Endothelial cell of umbilical vein (primary cell): ENCODE measurements at regions not wholly inside any gene's neighbourhood (a gene's known extent, or its start where the extent isn't known, plus 50 kb on each side); places are given as distances from the start of the nearest gene placed in this dataset.

ENCODE experiments used
- BruUV-seq: library from RNA; stranded (reverse); fragments of 400-500 nt; replicated peaks from 2 replicates; lab custom pipeline; 2021; lab: Mats Ljungman, UMichigan
- CTCF ChIA-PET: fragments of 300-600, 350-600 bp; sonication (Branson Sonifier 250); formaldehyde crosslinking; loops from one replicate; lab custom pipeline; 2021; ENCODE audit warnings: antibody characterized with exemption, inconsistent platforms; lab: Charles Lee
- POLR2A ChIA-PET: fragments of 300-600, 350-600 bp; sonication (Branson Sonifier 250); formaldehyde crosslinking; loops from one replicate; lab custom pipeline; 2021; ENCODE audit warnings: antibody characterized with exemption, inconsistent platforms; lab: Charles Lee
- DNase-seq: peaks from one replicate; pipeline ENCODE4 v3.0.0-alpha.2; 2011; ENCODE audit warnings: low read depth, low spot score
- FAIRE-seq: peaks from 2 replicates; lab custom pipeline; 2011; peaks lifted over from hg19 to GRCh38; lab: Jason Lieb, UNC
- H2AFZ ChIP-seq: 2 replicates; pipeline ENCODE4 v1.6.0; 2012; ENCODE audit warnings: low read depth, low read length, control low read depth, inconsistent platforms
- H3K27ac ChIP-seq: 2 replicates; pipeline ENCODE4 v1.5.1; 2011; ENCODE audit warnings: low read depth, mild to moderate bottlenecking, control low read depth, low read length, moderate library complexity; ENCODE audit not compliant: insufficient read depth
- H3K27me3 ChIP-seq, 2 experiments: 2 replicates each; pipeline versions ENCODE4 v1.6.0 to v1.6.1; 2011; ENCODE audit warnings: low read length in 2 of 2, mixed read lengths in 1 of 2; ENCODE audit not compliant: control insufficient read depth in 2 of 2, insufficient read depth in 2 of 2
- H3K36me3 ChIP-seq, 2 experiments: 2 replicates in 1 of 2; 3 replicates in 1 of 2; pipeline ENCODE4 v1.5.1; 2011; ENCODE audit warnings: low read length in 2 of 2, mild to moderate bottlenecking in 1 of 2, moderate library complexity in 1 of 2; ENCODE audit not compliant: control insufficient read depth in 2 of 2, insufficient read depth in 2 of 2; ENCODE audit errors: extremely low read depth in 1 of 2
- H3K4me1 ChIP-seq: 3 replicates; pipeline ENCODE4 v1.5.1; 2011; ENCODE audit warnings: mild to moderate bottlenecking, low read length; ENCODE audit not compliant: control insufficient read depth, insufficient read depth; ENCODE audit errors: extremely low read depth
- H3K4me2 ChIP-seq: 2 replicates; pipeline ENCODE4 v1.6.1; 2011; ENCODE audit warnings: low read length, control low read depth, mixed read lengths; ENCODE audit not compliant: insufficient read depth
- H3K4me3 ChIP-seq, 3 experiments: fragments of 200-600 bp in 1 of 3; sonication (generic), shearing (Covaris generic) in 1 of 3; replicated peaks in 1 of 3; 2 replicates each; pipeline ENCODE4 v1.5.1; 2011 to 2016; ENCODE audit warnings: control low read depth in 3 of 3, low read length in 3 of 3, mild to moderate bottlenecking in 2 of 3, inconsistent platforms in 1 of 3, low read depth in 1 of 3, moderate library complexity in 1 of 3; ENCODE audit not compliant: insufficient read depth in 1 of 3
- H3K79me2 ChIP-seq: 2 replicates; pipeline ENCODE4 v1.6.0; 2012; ENCODE audit warnings: low read length, inconsistent platforms; ENCODE audit not compliant: control insufficient read depth, insufficient read depth
- H3K9ac ChIP-seq: replicated peaks from 2 replicates; pipeline ENCODE3; 2011; ENCODE audit warnings: low read length, control low read depth; ENCODE audit not compliant: insufficient read depth; ENCODE audit errors: extremely low read depth
- H3K9me1 ChIP-seq: replicated peaks from 3 replicates; pipeline ENCODE4 v1.6.0; 2011; ENCODE audit warnings: mild to moderate bottlenecking, low read length; ENCODE audit not compliant: control insufficient read depth, insufficient read depth; ENCODE audit errors: extremely low read depth
- H3K9me3 ChIP-seq: replicated peaks from 2 replicates; pipeline ENCODE4 v1.5.1; 2012; ENCODE audit warnings: low read length, inconsistent platforms; ENCODE audit not compliant: control insufficient read depth, insufficient read depth
- H4K20me1 ChIP-seq: replicated peaks from 2 replicates; pipeline ENCODE3; 2011; ENCODE audit warnings: mild to moderate bottlenecking, low read length; ENCODE audit not compliant: control insufficient read depth, insufficient read depth; ENCODE audit errors: extremely low read depth
- CTCF ChIP-seq, 2 donors: IDR thresholded peaks; 1 replicate in 1 of 2; 2 replicates in 1 of 2; pipeline ENCODE4 v1.5.1; 2011; ENCODE audit warnings: low read length in 2 of 2, mild to moderate bottlenecking in 2 of 2, moderate library complexity in 2 of 2, control low read depth in 1 of 2, inconsistent platforms in 1 of 2, low read depth in 1 of 2; ENCODE audit not compliant: insufficient read depth in 1 of 2; ENCODE audit errors: extremely low read depth in 1 of 2
- EZH2 ChIP-seq: IDR thresholded peaks from 2 replicates; pipeline ENCODE4 v1.6.1; 2012; ENCODE audit warnings: borderline replicate concordance, low read depth, mild to moderate bottlenecking, moderate library complexity, low read length, inconsistent platforms; ENCODE audit not compliant: severe bottlenecking
- FOS ChIP-seq: IDR thresholded peaks from 2 replicates; pipeline ENCODE4 v1.6.1; 2011; ENCODE audit warnings: mild to moderate bottlenecking, low read length, moderate library complexity, borderline replicate concordance; ENCODE audit not compliant: insufficient read depth
- GATA2 ChIP-seq: IDR thresholded peaks from 2 replicates; pipeline ENCODE4 v1.7.0; 2011; ENCODE audit warnings: low read depth, mild to moderate bottlenecking, moderate library complexity, mixed read lengths, low read length; ENCODE audit not compliant: insufficient read length, insufficient read depth
- JUN ChIP-seq: IDR thresholded peaks from 2 replicates; pipeline ENCODE4 v1.6.1; 2011; ENCODE audit warnings: borderline replicate concordance, low read depth; ENCODE audit not compliant: insufficient read length, insufficient read depth
- MYC ChIP-seq: IDR thresholded peaks from one replicate; pipeline ENCODE4 v1.6.1; 2011; ENCODE audit warnings: mild to moderate bottlenecking, low read depth, low read length
- POLR2A ChIP-seq: IDR thresholded peaks from 2 replicates; pipeline ENCODE4 v1.6.1; 2012; ENCODE audit warnings: low read depth, mild to moderate bottlenecking, control low read depth, low read length
- POLR2AphosphoS5 ChIP-seq: IDR thresholded peaks from 2 replicates; pipeline ENCODE4 v1.6.1; 2012; ENCODE audit warnings: low read depth, mild to moderate bottlenecking, control low read depth, low read length, moderate library complexity; ENCODE audit not compliant: insufficient read depth
- dilution Hi-C: fragments of 300-500 bp; cut with MboI; formaldehyde crosslinking; loops from one replicate; pipeline ENCODE4 v1.15.0; 2019; ENCODE audit warnings: low sequenced_read_pairs; ENCODE audit not compliant: extremely low pct_ligation_motif_present
- intact Hi-C: fragments of 100-400 bp; cut with micrococcal nuclease; formaldehyde crosslinking; loops from one replicate; pipeline ENCODE4 v1.10.0; 2022
- TF ChIP-seq, protein P1 (sequence below): IDR thresholded peaks from 2 replicates; pipeline ENCODE4 v1.6.1; 2011; ENCODE audit not compliant: insufficient read depth, insufficient read length

- no peaks in the 10 kb centered on the region for H3K9me1 ChIP-seq
- DNase-seq (no peak), FAIRE-seq (no peak)
- H3K4me2 ChIP-seq, result no peak overlapping the region
- H4K20me1 ChIP-seq, result no peaks in the 10 kb centered on the region
- intact Hi-C loops, result loop anchor here (10.0 kb wide), 1 partner anchor 113 kb away; no protein-coding TSS in a partner anchor
- no peaks in the 10 kb centered on the region for H3K27me3 ChIP-seq
- ChIA-PET CTCF (no interaction called here), POLR2A (no interaction called here)
- H3K79me2 ChIP-seq, result no peaks in the 10 kb centered on the region
- H3K36me3 ChIP-seq, result no peaks in the 10 kb centered on the region
- no TSS peak for BruUV-seq
- no peak overlapping the region for H3K4me3 ChIP-seq
- H2AFZ ChIP-seq, result no peak overlapping the region
- H3K4me1 ChIP-seq, result peaks cover 6% of the 10 kb centered on the region
- H3K27ac ChIP-seq, result no peak overlapping the region
- dilution Hi-C loops, result no loop called here
- H3K9me3 ChIP-seq, result no peaks in the 10 kb centered on the region
- TF ChIP-seq, protein P1, sequence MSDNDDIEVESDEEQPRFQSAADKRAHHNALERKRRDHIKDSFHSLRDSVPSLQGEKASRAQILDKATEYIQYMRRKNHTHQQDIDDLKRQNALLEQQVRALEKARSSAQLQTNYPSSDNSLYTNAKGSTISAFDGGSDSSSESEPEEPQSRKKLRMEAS, result no peak
- TF ChIP-seq JUN (no peak), GATA2 (no peak), MYC (no peak), CTCF (IDR thresholded peaks at IDR 0.05; ENCODE audit: extremely low read depth in 1 of 2, insufficient read depth in 1 of 2, low read depth in 1 of 2, low read length in 2 of 2) (no peak), POLR2AphosphoS5 (no peak), POLR2A (no peak), FOS (no peak), EZH2 (no peak)
- no peak overlapping the region for H3K9ac ChIP-seq
Measured at GRCh38 chr3:11091791-11092190, 62.5 kb upstream of the HRH1 start.
